GM12892 (cell line): ENCODE measurements at regions not wholly inside any gene's neighbourhood (a gene's known extent, or its start where the extent isn't known, plus 50 kb on each side); places are given as distances from the start of the nearest gene placed in this dataset.
"Not testable (repeated sequence)": the region's sequence is repeated elsewhere in the genome, so short reads cannot be mapped to it uniquely, and the experiment has no call there.

Experiments
- POLR2A ChIP-seq: IDR thresholded peaks from 2 replicates; pipeline ENCODE4 v1.6.1; 2011; ENCODE audit warnings: low read depth, low read length, control low read depth
- POLR2AphosphoS5 ChIP-seq: IDR thresholded peaks from 2 replicates; pipeline ENCODE4 v1.6.1; 2011; ENCODE audit warnings: low read depth, low read length, control low read depth
- TAF1 ChIP-seq: IDR thresholded peaks from 2 replicates; pipeline ENCODE4 v1.6.1; 2011; ENCODE audit warnings: low read depth, mild to moderate bottlenecking, control low read depth, low read length, borderline replicate concordance

DNA sequence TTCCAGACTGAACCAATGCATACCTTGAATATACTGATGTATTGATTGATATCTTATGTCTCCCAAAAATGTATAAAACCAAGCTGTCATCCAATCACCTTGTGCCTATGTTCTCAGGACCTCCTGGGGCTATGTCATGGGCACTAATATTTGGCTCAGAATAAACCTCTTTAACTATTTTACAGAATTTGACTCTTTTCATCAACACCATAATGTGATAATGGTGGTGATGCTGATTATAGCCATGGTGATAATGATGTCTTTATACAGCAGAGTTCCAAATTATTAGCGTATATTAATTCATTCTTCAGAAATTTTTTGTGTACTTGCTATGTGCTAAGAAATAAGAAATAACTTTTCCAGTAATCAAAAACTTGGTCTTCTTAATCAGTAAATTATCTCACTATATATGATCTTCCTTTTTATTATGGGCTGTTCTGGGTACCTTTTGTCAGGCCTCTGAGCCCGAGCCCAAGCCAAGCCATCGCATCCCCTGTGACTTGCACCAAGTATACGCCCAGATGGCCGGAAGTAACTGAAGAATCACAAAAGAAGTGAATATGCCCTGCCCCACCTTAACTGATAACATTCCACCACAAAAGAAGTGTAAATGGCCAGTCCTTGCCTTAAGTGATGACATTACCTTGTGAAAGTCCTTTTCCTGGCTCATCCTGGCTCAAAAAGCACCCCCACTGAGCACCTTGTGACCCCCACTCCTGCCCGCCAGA is 496.2 kb upstream of the MMS22L start:
- TF ChIP-seq TAF1, POLR2A, POLR2AphosphoS5: not testable (repeated sequence)
